ENCODE measurements at regions not wholly inside any gene's neighbourhood (a gene's known extent, or its start where the extent isn't known, plus 50 kb on each side); places are given as distances from the start of the nearest gene placed in this dataset.

- DNase-seq (ENCODE audit: low read depth in 2 of 3, low spot score in 2 of 3): no peak
These were observed 535.4 kb upstream of the RAB6C start for GRCh38 chr2:129443865-129444739.

GRCh38 chr2:129444751-129445150 lies 534.7 kb upstream of the RAB6C start:
- no peak for DNase-seq (ENCODE audit: low read depth in 2 of 3, low spot score in 2 of 3)

- DNase-seq (ENCODE audit: low read depth in 2 of 3, low spot score in 2 of 3): no peak
These were observed 522.8 kb upstream of the RAB6C start for GRCh38 chr2:129456691-129457090.

- DNase-seq (ENCODE audit: low read depth in 2 of 3, low spot score in 2 of 3): no peak
These were observed 522.1 kb upstream of the RAB6C start for GRCh38 chr2:129457277-129457818.

GRCh38 chr2:129458006-129458405 lies 521.5 kb upstream of the RAB6C start:
- DNase-seq (ENCODE audit: low read depth in 2 of 3, low spot score in 2 of 3): no peak

- no peak for DNase-seq (ENCODE audit: low read depth in 2 of 3, low spot score in 2 of 3)
These were observed 521.0 kb upstream of the RAB6C start for GRCh38 chr2:129458436-129458835.

- DNase-seq (ENCODE audit: low read depth in 2 of 3, low spot score in 2 of 3): no peak
These were observed 520.1 kb upstream of the RAB6C start for GRCh38 chr2:129459200-129459876.

GRCh38 chr2:129459881-129460280 lies 519.6 kb upstream of the RAB6C start:
- no peak for DNase-seq (ENCODE audit: low read depth in 2 of 3, low spot score in 2 of 3)

- DNase-seq (ENCODE audit: low read depth in 2 of 3, low spot score in 2 of 3): no peak
These were observed 518.9 kb upstream of the RAB6C start for GRCh38 chr2:129460299-129461198.

GRCh38 chr2:129462349-129462748 lies 517.1 kb upstream of the RAB6C start:
- no peak for DNase-seq (ENCODE audit: low read depth in 2 of 3, low spot score in 2 of 3)

GRCh38 chr2:129462967-129463366 lies 516.5 kb upstream of the RAB6C start:
- no peak for DNase-seq (ENCODE audit: low read depth in 2 of 3, low spot score in 2 of 3)

- no peak for DNase-seq (ENCODE audit: low read depth in 2 of 3, low spot score in 2 of 3)
These were observed 515.4 kb upstream of the RAB6C start for GRCh38 chr2:129464036-129464435.

- no peak for DNase-seq (ENCODE audit: low read depth in 2 of 3, low spot score in 2 of 3)
These were observed 514.8 kb upstream of the RAB6C start for GRCh38 chr2:129464631-129465030.

GRCh38 chr2:129465045-129465444 lies 514.4 kb upstream of the RAB6C start:
- no peak for DNase-seq (ENCODE audit: low read depth in 2 of 3, low spot score in 2 of 3)

GRCh38 chr2:129466389-129466788 lies 513.1 kb upstream of the RAB6C start:
- DNase-seq (ENCODE audit: low read depth in 2 of 3, low spot score in 2 of 3): no peak

- DNase-seq (ENCODE audit: low read depth in 2 of 3, low spot score in 2 of 3): no peak
These were observed 512.3 kb upstream of the RAB6C start for GRCh38 chr2:129467012-129467779.

GRCh38 chr2:129467941-129468340 lies 511.5 kb upstream of the RAB6C start:
- no peak for DNase-seq (ENCODE audit: low read depth in 2 of 3, low spot score in 2 of 3)

- DNase-seq (ENCODE audit: low read depth in 2 of 3, low spot score in 2 of 3): no peak
These were observed 510.6 kb upstream of the RAB6C start for GRCh38 chr2:129468879-129469278.

GRCh38 chr2:129469389-129469788 lies 510.1 kb upstream of the RAB6C start:
- no peak for DNase-seq (ENCODE audit: low read depth in 2 of 3, low spot score in 2 of 3)

- no peak for DNase-seq (ENCODE audit: low read depth in 2 of 3, low spot score in 2 of 3)
These were observed 509.6 kb upstream of the RAB6C start for GRCh38 chr2:129469871-129470270.

All from hematopoietic multipotent progenitor cell (in vitro differentiated cells).